ENCODE measurements at regions not wholly inside any gene's neighbourhood (a gene's known extent, or its start where the extent isn't known, plus 50 kb on each side); places are given as distances from the start of the nearest gene placed in this dataset.
"Not testable (repeated sequence)": the region's sequence is repeated elsewhere in the genome, so short reads cannot be mapped to it uniquely, and the experiment has no call there.

GRCh38 chr12:127473766-127474165 lies 793.2 kb upstream of the TMEM132C start:
- DNase-seq (ENCODE audit: low read depth): no peak

GRCh38 chr12:127479256-127479655 lies 787.7 kb upstream of the TMEM132C start:
- no peak for DNase-seq (ENCODE audit: low read depth)

GRCh38 chr12:127480775-127481314 lies 786.1 kb upstream of the TMEM132C start:
- DNase-seq (ENCODE audit: low read depth): no peak

DNA sequence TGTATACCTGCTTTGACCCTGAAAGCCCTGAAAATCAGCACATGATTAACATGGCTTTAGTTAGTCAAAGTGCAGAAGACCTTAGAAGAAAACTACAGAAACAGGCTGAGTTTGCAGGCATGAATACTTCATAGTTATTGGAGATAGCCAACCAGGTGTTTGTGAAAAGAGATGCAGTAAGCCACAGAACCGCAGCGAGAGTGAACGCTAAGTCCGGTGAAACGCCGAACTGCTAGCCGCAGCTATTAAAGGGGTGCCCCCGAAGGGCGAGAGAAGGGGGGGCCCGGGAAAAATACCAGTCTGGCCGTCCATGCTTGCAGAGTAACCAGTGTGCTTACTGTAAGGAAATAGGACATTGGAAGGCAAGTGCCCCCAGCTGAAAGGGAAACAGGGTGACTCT lies 784.0 kb upstream of the TMEM132C start:
- DNase-seq (ENCODE audit: low read depth): no peak

- no peak for DNase-seq (ENCODE audit: low read depth)
Observed at GRCh38 chr12:127485528-127485927, 781.4 kb upstream of the TMEM132C start.

DNA sequence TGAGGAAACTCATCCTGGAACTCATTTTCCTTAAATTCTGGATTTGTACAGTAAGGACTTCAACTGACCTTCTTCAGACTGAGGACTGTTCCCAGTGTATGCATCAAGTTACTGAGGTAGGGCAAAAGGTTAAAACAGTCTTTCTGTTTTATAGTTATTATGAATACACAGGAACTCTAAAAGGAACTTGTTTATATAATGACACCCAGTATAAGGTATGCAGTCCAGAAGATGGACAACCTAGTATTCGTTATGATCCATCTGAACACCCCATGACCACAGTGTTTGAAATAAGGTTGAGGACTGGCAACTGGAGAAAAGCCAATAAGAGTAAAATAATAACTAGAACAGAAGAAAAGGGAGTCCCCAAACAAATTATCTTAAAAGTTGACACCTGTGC lies 779.9 kb upstream of the TMEM132C start:
- DNase-seq (ENCODE audit: low read depth): no peak

DNA sequence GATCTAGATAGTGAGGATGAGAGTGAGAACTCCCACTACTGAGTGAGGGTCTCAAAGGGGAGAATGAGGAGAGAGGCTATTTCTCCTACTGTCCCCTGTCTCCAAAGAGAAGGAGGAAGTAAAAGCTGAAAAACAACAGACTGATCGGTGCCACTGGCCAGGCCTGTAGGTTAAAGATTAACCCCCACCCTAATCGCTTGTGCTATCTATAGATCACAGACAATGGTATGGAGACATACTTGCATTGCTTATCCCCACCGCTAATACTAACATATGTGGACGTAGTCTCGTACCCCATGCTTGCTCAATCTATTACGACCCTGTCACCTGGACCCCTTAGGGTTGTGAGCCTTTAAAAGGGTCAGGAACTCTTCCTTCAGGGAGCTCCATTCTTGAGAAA lies 777.9 kb upstream of the TMEM132C start:
- no peak for DNase-seq (ENCODE audit: low read depth)

- DNase-seq (ENCODE audit: low read depth): no peak
Observed at GRCh38 chr12:127494961-127495915, 771.7 kb upstream of the TMEM132C start.

DNA sequence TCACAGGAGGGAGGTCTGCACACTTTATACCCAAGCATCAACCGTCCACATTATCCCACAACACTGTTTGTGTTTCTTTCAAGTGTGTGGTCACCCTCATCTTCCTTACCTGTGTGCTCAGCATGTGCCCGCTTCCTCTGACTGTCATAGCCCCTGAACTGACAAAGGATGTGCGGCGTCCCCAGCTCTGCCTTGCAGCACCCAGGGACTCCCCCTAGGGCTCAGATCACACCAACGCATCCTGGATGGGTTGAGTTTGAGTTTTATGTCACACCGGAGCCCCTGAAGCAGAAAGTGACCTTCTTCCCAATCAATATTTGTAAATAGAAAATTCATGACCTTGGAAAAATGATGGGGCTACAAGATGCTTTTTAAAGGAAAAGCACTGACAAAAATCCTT lies 770.7 kb upstream of the TMEM132C start:
- no peak for DNase-seq (ENCODE audit: low read depth)

- DNase-seq (ENCODE audit: low read depth): no peak
Observed at GRCh38 chr12:127500512-127501035, 766.4 kb upstream of the TMEM132C start.

- no peak for DNase-seq (ENCODE audit: low read depth)
Observed at GRCh38 chr12:127501916-127502315, 765.1 kb upstream of the TMEM132C start.

DNA sequence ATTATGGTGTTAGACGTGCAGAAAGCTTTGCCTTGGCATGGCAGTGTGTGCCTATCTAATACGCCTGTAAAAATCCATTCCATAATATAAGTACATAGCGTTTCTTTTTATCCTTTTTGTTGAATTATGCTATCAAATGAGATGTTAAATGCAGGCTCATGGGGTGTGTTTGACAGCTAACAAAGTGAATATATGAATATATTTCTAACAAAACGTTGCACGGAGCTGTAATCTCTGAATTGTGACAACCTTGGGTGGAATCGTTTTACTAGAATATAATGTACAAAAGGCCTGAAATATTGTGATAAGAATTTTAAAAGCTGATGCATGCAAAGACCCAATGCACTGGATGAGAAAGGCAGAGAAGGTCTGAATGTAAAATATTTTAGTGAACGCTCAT lies 763.7 kb upstream of the TMEM132C start:
- DNase-seq (ENCODE audit: low read depth): no peak

- DNase-seq (ENCODE audit: low read depth): not testable (repeated sequence)
Observed at GRCh38 chr12:127503996-127504395, 763.0 kb upstream of the TMEM132C start.

DNA sequence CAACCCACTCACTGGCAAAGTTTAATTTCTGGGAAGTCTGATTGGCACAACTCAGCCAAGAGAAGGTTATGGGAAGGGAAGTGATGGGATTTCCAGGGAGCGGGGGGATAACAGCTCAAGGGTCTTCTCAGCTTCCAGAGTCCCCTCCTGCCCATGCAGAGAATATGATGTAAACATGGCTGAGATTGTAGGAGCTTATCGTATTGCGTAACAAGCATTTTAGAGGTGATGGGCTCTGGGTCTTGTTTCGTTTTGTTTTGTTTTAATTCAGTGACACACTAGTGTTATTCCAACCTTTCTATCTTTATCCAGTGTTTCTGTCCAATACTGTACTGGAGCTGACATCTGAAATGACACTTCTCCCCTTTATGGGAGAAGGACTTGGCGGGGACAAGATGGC lies 762.1 kb upstream of the TMEM132C start:
- no peak for DNase-seq (ENCODE audit: low read depth)

- DNase-seq (ENCODE audit: low read depth): no peak
Observed at GRCh38 chr12:127507341-127507740, 759.6 kb upstream of the TMEM132C start.

GRCh38 chr12:127509066-127509778 lies 757.7 kb upstream of the TMEM132C start:
- no peak for DNase-seq (ENCODE audit: low read depth)

DNA sequence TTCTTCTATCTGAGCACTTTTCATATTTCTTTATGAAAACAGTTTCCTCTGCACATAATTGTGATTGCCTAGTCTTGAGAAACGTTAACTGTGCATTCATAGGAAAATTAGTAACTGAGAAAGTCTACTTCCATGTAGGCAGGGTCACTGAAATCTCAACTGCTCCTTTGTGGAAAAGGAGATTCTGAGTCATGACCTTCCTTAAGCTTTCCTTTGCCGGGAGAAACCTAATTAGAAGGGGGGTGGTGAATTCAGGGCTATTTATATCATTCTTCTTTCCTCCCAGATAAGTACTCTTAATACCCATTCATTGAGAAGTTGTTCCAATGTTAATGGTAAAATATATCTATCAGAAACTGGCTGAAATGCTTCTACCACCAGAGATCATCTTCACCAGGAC lies 751.0 kb upstream of the TMEM132C start:
- DNase-seq (ENCODE audit: low read depth): no peak

DNA sequence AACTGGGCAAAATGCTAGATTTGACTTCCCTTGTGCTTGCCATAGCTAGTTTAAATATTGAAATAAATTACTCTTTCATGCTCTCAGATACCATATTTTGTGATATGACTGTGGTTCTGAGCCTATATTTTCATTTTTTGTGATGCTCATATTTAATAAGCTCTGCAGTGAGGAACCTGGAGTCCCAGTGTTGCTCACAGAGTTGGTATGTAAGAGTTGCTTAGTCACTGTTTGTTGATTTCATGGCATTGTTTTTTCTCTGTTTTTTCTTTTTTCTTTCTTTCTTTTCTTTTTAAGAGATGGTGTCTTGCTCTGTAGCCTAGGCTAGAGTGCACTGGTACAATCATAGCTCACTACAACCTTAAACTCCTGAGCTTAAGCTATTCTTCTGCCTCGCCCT lies 750.5 kb upstream of the TMEM132C start:
- no peak for DNase-seq (ENCODE audit: low read depth)

GRCh38 chr12:127519779-127520178 lies 747.2 kb upstream of the TMEM132C start:
- no peak for DNase-seq (ENCODE audit: low read depth)

GRCh38 chr12:127526925-127527324 lies 740.0 kb upstream of the TMEM132C start:
- DNase-seq (ENCODE audit: low read depth): no peak

DNA sequence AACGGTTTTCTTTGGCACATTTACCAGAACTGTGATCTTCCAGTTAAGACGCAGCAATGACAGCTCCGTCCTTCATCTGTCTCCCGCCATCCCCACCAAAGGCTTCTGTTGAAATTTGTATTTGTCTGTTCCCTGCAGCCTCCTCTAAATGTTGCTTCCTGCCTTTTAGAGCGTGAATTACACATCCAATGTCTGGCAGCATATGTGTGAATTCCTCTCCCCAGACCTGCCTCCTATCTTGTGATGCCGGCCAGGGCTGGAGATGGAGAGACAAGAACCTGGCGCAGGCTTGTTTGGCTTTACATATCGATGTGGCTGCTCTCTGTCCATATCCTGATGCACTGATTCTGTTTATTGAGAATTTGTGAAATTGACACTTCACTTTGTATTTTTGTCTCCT lies 738.4 kb upstream of the TMEM132C start:
- DNase-seq (ENCODE audit: low read depth): no peak

- no peak for DNase-seq (ENCODE audit: low read depth)
Observed at GRCh38 chr12:127531542-127531941, 735.4 kb upstream of the TMEM132C start.

- DNase-seq (ENCODE audit: low read depth): no peak
Observed at GRCh38 chr12:127533353-127533752, 733.6 kb upstream of the TMEM132C start.
